AG04450 (cell line): ENCODE measurements at regions not wholly inside any gene's neighbourhood (a gene's known extent, or its start where the extent isn't known, plus 50 kb on each side); places are given as distances from the start of the nearest gene placed in this dataset.
A peak's percentile ranks its signal among the peaks of the same experiment; 100 is the strongest.
"Not testable (repeated sequence)": the region's sequence is repeated elsewhere in the genome, so short reads cannot be mapped to it uniquely, and the experiment has no call there.

ENCODE experiments used
- CTCF ChIA-PET: fragments of 300-600, 350-600 bp; formaldehyde crosslinking; extraction: SDS; loops from one replicate; lab custom pipeline; 2022; ENCODE audit warnings: antibody characterized with exemption, inconsistent platforms; lab: Charles Lee
- POLR2A ChIA-PET: fragments of 350-600 bp; formaldehyde crosslinking; extraction: SDS; loops from one replicate; lab custom pipeline; 2021; ENCODE audit warnings: antibody characterized with exemption, inconsistent platforms; lab: Yijun Ruan, JAX
- DNase-seq: peaks from one replicate; pipeline ENCODE4 v3.0.0-alpha.2; 2011; ENCODE audit warnings: low read depth, low spot score
- H3K27ac ChIP-seq: one replicate; pipeline ENCODE4 v1.5.1; 2012; ENCODE audit warnings: low read depth, low read length, control low read depth
- H3K27me3 ChIP-seq: one replicate; pipeline ENCODE4 v1.6.0; 2012; ENCODE audit warnings: low read length; ENCODE audit not compliant: control insufficient read depth, insufficient read depth
- H3K4me3 ChIP-seq: 2 replicates; pipeline ENCODE4 v1.5.1; 2011; ENCODE audit warnings: mild to moderate bottlenecking, low read depth, low read length, control low read depth
- H3K9me3 ChIP-seq: 2 replicates; pipeline ENCODE4 v1.5.1; 2012; ENCODE audit warnings: low read length; ENCODE audit not compliant: control insufficient read depth, insufficient read depth
- TF ChIP-seq, protein P1 (sequence below): IDR thresholded peaks from 2 replicates; pipeline ENCODE4 v1.5.1; 2011; ENCODE audit warnings: low read depth, low read length, control low read depth, inconsistent platforms

- ChIA-PET POLR2A (no interaction called here), CTCF (no interaction called here)
- Histone ChIP-seq H3K27me3 (no peaks in the 10 kb centered on the region), H3K4me3 (no peak overlapping the region), H3K27ac (no peak overlapping the region), H3K9me3 (no peaks in the 10 kb centered on the region)
- no peak for DNase-seq
- TF ChIP-seq, protein P1, sequence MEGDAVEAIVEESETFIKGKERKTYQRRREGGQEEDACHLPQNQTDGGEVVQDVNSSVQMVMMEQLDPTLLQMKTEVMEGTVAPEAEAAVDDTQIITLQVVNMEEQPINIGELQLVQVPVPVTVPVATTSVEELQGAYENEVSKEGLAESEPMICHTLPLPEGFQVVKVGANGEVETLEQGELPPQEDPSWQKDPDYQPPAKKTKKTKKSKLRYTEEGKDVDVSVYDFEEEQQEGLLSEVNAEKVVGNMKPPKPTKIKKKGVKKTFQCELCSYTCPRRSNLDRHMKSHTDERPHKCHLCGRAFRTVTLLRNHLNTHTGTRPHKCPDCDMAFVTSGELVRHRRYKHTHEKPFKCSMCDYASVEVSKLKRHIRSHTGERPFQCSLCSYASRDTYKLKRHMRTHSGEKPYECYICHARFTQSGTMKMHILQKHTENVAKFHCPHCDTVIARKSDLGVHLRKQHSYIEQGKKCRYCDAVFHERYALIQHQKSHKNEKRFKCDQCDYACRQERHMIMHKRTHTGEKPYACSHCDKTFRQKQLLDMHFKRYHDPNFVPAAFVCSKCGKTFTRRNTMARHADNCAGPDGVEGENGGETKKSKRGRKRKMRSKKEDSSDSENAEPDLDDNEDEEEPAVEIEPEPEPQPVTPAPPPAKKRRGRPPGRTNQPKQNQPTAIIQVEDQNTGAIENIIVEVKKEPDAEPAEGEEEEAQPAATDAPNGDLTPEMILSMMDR = no peak
These were observed 70.9 kb upstream of the NBPF4 start for GRCh38 chr1:108314815-108315214.

DNA sequence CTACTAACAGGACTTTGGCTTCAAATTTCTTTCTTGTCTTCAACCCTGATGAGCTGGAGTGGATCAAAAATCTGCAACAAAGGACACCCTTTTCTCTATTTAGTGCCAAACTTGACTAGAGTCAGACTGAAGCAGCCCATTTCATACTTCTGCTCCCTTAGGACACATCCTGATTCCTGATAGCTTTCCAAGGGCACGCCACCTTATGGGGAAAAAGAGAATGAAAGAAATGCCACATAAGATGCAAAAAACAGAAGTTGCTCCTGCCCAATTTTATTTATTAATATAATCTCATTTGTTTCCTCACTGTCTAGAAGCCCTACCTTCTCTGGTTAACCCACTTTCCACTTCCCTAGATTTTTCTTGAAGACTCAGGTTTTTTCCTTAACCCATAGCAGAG lies 72.7 kb upstream of the NBPF4 start:
- no peak for DNase-seq
- H3K4me3 ChIP-seq = no peak overlapping the region
- ChIA-PET CTCF (interaction anchor here (2.2 kb wide), 1 partner anchor 327 kb away, joined by 5 read pairs; no protein-coding TSS in a partner anchor), POLR2A (no interaction called here)
- no peak overlapping the region for H3K27ac ChIP-seq
- no peaks in the 10 kb centered on the region for H3K27me3 ChIP-seq
- H3K9me3 ChIP-seq = no peaks in the 10 kb centered on the region
- TF ChIP-seq, protein P1 = peak; percentile 40

DNA sequence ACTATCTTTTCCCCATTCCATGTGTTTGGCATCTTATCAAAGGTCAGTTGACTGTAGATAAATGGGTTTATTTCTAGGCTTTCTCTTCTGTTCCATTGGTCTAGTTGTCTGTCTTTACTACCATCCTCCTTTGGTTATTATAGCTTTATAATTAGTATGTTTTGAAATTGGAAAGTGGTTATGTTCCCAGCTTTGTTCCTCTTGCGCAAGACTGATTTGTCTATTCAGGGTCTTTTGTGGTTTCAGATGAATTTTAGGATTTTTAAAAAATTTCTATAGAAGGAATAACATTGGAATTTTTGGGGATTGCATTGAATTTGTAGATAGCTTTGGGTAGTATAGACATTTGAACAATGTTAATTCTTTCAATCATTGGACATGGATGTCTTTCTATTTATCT lies 77.0 kb upstream of the NBPF4 start:
- no peaks in the 10 kb centered on the region for H3K27me3 ChIP-seq
- TF ChIP-seq, protein P1 = no peak
- no peaks in the 10 kb centered on the region for H3K9me3 ChIP-seq
- no peak for DNase-seq
- POLR2A ChIA-PET = no interaction called here
- H3K4me3 ChIP-seq = no peak overlapping the region
- no peak overlapping the region for H3K27ac ChIP-seq
- CTCF ChIA-PET = no interaction called here

GRCh38 chr1:108325338-108325737 lies 81.5 kb upstream of the NBPF4 start:
- DNase-seq, H3K27me3 ChIP-seq, CTCF ChIA-PET, H3K27ac ChIP-seq, POLR2A ChIA-PET, H3K4me3 ChIP-seq, H3K9me3 ChIP-seq: not testable (repeated sequence)

DNA sequence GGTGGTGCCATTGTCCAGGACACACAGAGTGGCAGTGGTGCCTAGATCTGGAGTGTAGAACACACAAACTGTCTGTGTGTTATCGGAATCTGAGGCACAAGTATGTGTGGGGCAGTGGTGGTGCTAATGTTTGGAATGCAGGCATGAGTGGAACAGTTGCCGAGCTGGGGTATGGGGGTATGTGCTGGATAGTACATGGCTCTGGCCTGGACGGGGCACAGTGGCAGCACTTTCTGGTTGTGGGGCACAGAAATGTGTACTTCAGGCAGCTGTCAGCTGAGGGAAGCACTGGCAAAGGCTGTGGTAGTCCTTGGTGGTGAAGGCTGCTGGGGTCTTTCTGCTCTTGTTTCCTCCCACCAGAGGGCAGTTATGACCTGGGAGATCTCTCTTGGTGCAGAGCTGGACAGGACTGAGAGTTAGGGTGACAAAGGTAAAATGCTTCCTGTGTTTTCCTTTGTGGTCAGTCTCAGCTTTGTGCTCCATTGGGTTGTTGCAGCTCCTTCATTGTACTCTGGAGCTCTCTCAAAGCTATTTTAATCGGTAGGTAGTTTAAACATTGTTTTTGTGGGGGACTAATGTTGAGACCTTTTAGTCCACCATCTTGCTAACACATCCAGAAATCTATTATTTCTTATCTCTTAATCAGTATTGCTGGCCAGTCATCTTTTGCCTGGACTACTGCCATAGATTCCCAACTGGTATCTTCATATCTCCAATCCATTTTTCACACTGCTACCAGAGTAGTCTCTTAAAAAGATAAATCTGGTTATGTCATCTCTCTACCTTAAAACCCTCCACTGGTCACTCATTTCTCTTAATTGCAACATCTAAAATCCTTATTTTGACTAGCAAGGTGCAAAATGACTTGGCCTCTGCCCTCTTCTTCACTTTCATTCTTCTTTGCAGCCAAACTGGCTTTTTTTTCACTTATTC lies 83.9 kb upstream of the NBPF4 start:
- TF ChIP-seq, protein P1 = no peak
- DNase-seq = no peak
- POLR2A ChIA-PET = no interaction called here
- no peaks in the 10 kb centered on the region for H3K27me3 ChIP-seq
- no peak overlapping the region for H3K27ac ChIP-seq
- CTCF ChIA-PET = interaction anchor here (1.8 kb wide), 1 partner anchor 546 kb away, joined by 7 read pairs; no protein-coding TSS in a partner anchor
- H3K4me3 ChIP-seq = no peak overlapping the region
- H3K9me3 ChIP-seq = no peaks in the 10 kb centered on the region
